ENCODE measurements at regions not wholly inside any gene's neighbourhood (a gene's known extent, or its start where the extent isn't known, plus 50 kb on each side); places are given as distances from the start of the nearest gene placed in this dataset.

- TF ChIP-seq POLR2A (IDR thresholded peaks at IDR 0.05) (no peak), CTCF (IDR thresholded peaks at IDR 0.05) (no peak)
Measured at GRCh38 chr11:37320921-37321320, 722.9 kb upstream of the RAG2 start.

All from uterus (tissue), 2 donors.